DND-41 (cell line): ENCODE measurements at regions not wholly inside any gene's neighbourhood (a gene's known extent, or its start where the extent isn't known, plus 50 kb on each side); places are given as distances from the start of the nearest gene placed in this dataset.

Source experiments
- CTCF ChIP-seq: IDR thresholded peaks from 2 replicates; pipeline ENCODE4 v1.5.1; 2012; ENCODE audit warnings: borderline replicate concordance, low read length, moderate library complexity, mild to moderate bottlenecking; ENCODE audit not compliant: poor library complexity, severe bottlenecking; ENCODE audit errors: extremely low read depth
- EZH2 ChIP-seq: IDR thresholded peaks from 3 replicates; pipeline ENCODE4 v1.6.1; 2012; ENCODE audit warnings: borderline replicate concordance, low read depth, mild to moderate bottlenecking, moderate library complexity, low read length, inconsistent platforms; ENCODE audit not compliant: severe bottlenecking

- TF ChIP-seq CTCF, result no peak
- TF ChIP-seq EZH2, result no peak
These were observed 214.6 kb downstream of the TLE1 start for GRCh38 chr9:81474792-81475191.
